ENCODE measurements at regions not wholly inside any gene's neighbourhood (a gene's known extent, or its start where the extent isn't known, plus 50 kb on each side); places are given as distances from the start of the nearest gene placed in this dataset.

DNA sequence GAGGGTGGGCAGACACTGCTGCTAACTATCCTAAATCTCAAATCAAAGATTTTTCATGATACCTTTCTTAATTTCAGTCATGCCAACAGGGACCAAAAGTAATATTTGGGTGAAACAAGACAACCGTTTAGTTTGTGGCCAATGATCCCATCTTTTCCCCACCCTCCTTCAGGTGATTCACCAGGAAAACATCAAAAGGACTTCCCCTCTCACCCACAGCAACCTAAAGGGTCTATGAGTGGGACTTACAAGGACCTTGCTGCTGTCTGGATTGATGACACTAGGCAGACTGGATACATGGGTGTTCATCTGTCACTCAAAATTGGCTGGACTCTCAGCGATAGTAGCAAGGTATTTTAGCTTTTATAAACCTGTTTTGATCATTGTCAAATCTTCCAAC lies 62.0 kb upstream of the ZC3H12C start:
- ATAC-seq, result no peak
- TF ChIP-seq OSR1 (CRISPR knock-in tag; IDR thresholded peaks at IDR 0.05) (no peak), SNAI2 (CRISPR knock-in tag; IDR thresholded peaks at IDR 0.05) (no peak)

DNA sequence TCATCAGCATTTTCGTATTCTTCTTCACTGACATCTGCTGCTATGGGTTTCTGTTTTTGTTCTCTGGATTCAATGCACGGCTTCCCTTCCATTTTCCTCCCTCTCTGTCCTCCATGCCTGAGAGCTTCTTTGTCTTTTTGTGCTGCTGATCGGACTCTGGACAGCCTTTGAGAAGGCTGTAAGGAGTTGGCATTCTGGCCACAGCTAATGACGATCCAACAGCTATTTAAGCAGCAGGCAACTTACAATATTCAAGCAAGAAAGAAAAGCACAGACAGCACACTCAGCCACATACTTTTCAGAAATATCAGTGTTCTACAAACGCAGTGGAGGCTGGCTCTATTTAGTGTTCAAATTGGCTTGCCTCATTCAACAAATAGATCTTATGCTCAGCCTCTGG lies 60.9 kb upstream of the ZC3H12C start:
- no peak for ATAC-seq
- TF ChIP-seq ISL1 (CRISPR knock-in tag; IDR thresholded peaks at IDR 0.05) (no peak), SNAI2 (CRISPR knock-in tag; IDR thresholded peaks at IDR 0.05) (no peak)
- TF ChIP-seq, protein P1, sequence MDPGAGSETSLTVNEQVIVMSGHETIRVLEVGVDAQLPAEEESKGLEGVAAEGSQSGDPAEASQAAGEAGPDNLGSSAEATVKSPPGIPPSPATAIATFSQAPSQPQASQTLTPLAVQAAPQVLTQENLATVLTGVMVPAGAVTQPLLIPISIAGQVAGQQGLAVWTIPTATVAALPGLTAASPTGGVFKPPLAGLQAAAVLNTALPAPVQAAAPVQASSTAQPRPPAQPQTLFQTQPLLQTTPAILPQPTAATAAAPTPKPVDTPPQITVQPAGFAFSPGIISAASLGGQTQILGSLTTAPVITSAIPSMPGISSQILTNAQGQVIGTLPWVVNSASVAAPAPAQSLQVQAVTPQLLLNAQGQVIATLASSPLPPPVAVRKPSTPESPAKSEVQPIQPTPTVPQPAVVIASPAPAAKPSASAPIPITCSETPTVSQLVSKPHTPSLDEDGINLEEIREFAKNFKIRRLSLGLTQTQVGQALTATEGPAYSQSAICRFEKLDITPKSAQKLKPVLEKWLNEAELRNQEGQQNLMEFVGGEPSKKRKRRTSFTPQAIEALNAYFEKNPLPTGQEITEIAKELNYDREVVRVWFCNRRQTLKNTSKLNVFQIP (CRISPR knock-in tag; IDR thresholded peaks at IDR 0.05; ENCODE audit: borderline replicate concordance, low read depth), result no peak

GRCh38 chr11:110032957-110033570 lies 60.1 kb upstream of the ZC3H12C start:
- TF ChIP-seq OSR1 (CRISPR knock-in tag; IDR thresholded peaks at IDR 0.05), result no peak
- no peak for TF ChIP-seq ZC3H10 (CRISPR knock-in tag; IDR thresholded peaks at IDR 0.05)
- TF ChIP-seq SNAI2 (CRISPR knock-in tag; IDR thresholded peaks at IDR 0.05), result no peak
- no peak for TF ChIP-seq ZNF8 (CRISPR knock-in tag; IDR thresholded peaks at IDR 0.05)
- no peak for TF ChIP-seq ISL1 (CRISPR knock-in tag; IDR thresholded peaks at IDR 0.05)
- no peak for TF ChIP-seq ESRRG (CRISPR knock-in tag; IDR thresholded peaks at IDR 0.05)
- no peak for TF ChIP-seq PATZ1 (CRISPR knock-in tag; IDR thresholded peaks at IDR 0.05; ENCODE audit: borderline replicate concordance)
- TF ChIP-seq PPARA (CRISPR knock-in tag; IDR thresholded peaks at IDR 0.05; ENCODE audit: borderline replicate concordance), result no peak
- TF ChIP-seq, protein P2, sequence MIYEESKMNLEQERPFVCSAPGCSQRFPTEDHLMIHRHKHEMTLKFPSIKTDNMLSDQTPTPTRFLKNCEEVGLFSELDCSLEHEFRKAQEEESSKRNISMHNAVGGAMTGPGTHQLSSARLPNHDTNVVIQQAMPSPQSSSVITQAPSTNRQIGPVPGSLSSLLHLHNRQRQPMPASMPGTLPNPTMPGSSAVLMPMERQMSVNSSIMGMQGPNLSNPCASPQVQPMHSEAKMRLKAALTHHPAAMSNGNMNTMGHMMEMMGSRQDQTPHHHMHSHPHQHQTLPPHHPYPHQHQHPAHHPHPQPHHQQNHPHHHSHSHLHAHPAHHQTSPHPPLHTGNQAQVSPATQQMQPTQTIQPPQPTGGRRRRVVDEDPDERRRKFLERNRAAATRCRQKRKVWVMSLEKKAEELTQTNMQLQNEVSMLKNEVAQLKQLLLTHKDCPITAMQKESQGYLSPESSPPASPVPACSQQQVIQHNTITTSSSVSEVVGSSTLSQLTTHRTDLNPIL (CRISPR knock-in tag; IDR thresholded peaks at IDR 0.05; ENCODE audit: low read depth), result no peak
- TF ChIP-seq ZNF565 (CRISPR knock-in tag; conservative IDR thresholded peaks at IDR 0.05; ENCODE audit: low read depth), result no peak
- TF ChIP-seq TSHZ2 (CRISPR knock-in tag; IDR thresholded peaks at IDR 0.05), result no peak
- TF ChIP-seq CSRNP3 (CRISPR knock-in tag; IDR thresholded peaks at IDR 0.05), result no peak
- TF ChIP-seq TOX (CRISPR knock-in tag; IDR thresholded peaks at IDR 0.05; ENCODE audit: borderline replicate concordance), result no peak
- TF ChIP-seq CSDC2 (CRISPR knock-in tag; IDR thresholded peaks at IDR 0.05), result no peak
- TF ChIP-seq ZNF70 (CRISPR knock-in tag; IDR thresholded peaks at IDR 0.05), result no peak
- no peak for TF ChIP-seq BACH2 (CRISPR knock-in tag; IDR thresholded peaks at IDR 0.05; ENCODE audit: borderline replicate concordance)
- TF ChIP-seq ZFP30 (CRISPR knock-in tag; IDR thresholded peaks at IDR 0.05), result no peak
- TF ChIP-seq ZFP3 (CRISPR knock-in tag; IDR thresholded peaks at IDR 0.05), result no peak
- no peak for TF ChIP-seq RARB (CRISPR knock-in tag; IDR thresholded peaks at IDR 0.05)
- ATAC-seq, result no peak

DNA sequence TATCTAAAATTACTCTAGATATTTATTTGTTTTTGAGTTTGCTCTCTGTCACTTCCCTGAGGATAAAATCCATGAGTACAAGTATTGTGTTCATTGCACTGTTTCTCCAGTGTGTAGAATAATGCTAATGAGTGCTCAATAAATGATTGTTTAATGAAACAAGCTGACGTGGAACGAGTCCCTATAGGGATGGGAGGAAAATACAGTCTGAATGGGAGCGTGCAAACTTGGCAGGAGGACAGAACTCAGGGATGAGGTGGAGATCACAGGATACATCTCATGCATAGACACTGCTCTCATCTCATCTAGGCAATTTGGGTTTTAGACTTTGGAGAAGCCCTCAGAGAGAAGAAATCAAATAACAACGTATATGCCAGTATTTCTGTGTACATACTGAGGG lies 58.4 kb upstream of the ZC3H12C start:
- no peak for ATAC-seq
- TF ChIP-seq, protein P2 (CRISPR knock-in tag; IDR thresholded peaks at IDR 0.05; ENCODE audit: low read depth), result no peak
- TF ChIP-seq PATZ1 (CRISPR knock-in tag; IDR thresholded peaks at IDR 0.05; ENCODE audit: borderline replicate concordance), result no peak
- no peak for TF ChIP-seq TSHZ2 (CRISPR knock-in tag; IDR thresholded peaks at IDR 0.05)
- no peak for TF ChIP-seq ISL1 (CRISPR knock-in tag; IDR thresholded peaks at IDR 0.05)
- no peak for TF ChIP-seq TOX (CRISPR knock-in tag; IDR thresholded peaks at IDR 0.05; ENCODE audit: borderline replicate concordance)
- TF ChIP-seq ZFP30 (CRISPR knock-in tag; IDR thresholded peaks at IDR 0.05), result no peak
- TF ChIP-seq ESRRG (CRISPR knock-in tag; IDR thresholded peaks at IDR 0.05), result no peak
- no peak for TF ChIP-seq ZFP3 (CRISPR knock-in tag; IDR thresholded peaks at IDR 0.05)

Measured in SK-N-SH treated with all-trans-retinoic acid at 6 μM for 48 hours (cell line).